HCEC 1CT (cell line): ENCODE measurements at regions not wholly inside any gene's neighbourhood (a gene's known extent, or its start where the extent isn't known, plus 50 kb on each side); places are given as distances from the start of the nearest gene placed in this dataset.
A peak's percentile ranks its signal among the peaks of the same experiment; 100 is the strongest.

Experiments used
- DNase-seq: peaks from one replicate; pipeline ENCODE4 v3.0.0-alpha.2; 2017

GRCh38 chr5:166370928-166371690 lies 1920.3 kb upstream of the WWC1 start:
- peak; percentile 15 for DNase-seq

GRCh38 chr5:166373817-166374216 lies 1917.6 kb upstream of the WWC1 start:
- DNase-seq = no peak

GRCh38 chr5:166377756-166378155 lies 1913.7 kb upstream of the WWC1 start:
- DNase-seq = no peak

GRCh38 chr5:166379517-166379916 lies 1911.9 kb upstream of the WWC1 start:
- no peak for DNase-seq

DNA sequence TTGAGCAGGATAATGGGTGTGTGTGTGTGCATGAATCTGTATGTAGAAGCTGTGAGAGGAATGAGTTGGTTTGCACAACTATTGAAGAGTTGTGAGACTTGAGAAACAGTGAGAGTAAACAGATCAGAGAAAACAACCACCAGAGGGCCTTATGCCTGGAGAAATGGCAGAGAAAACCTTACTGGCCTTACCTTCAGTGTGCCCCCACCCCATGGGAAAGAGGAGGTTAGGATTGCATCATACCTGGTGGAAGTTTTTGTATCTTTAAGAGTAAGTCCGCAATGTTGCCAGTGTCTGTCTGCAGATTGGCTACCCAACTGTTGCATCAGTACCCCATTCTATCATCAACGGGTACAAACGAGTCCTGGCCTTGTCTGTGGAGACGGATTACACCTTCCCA lies 1909.4 kb upstream of the WWC1 start:
- DNase-seq = no peak

- no peak for DNase-seq
Measured at GRCh38 chr5:166398131-166398530, 1893.3 kb upstream of the WWC1 start.

DNA sequence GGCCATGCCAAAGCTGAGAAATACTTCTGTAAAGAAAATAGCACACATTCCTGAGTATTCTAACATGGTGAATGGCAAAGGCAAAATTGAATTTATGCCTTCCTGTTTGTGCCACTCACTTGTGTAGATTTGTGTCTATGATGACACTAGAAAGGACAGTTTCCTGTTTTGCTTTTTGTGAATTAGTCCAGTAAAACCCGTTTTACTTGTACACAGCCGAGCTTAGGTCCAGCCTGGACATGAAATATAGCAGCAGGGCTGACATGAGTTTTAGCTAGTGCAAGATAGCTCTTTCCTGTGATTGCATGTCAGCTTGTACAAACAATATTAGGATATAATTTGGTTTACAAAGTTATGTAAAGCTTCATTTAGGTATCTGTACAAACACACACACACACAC lies 1891.7 kb upstream of the WWC1 start:
- no peak for DNase-seq

GRCh38 chr5:166401391-166401790 lies 1890.1 kb upstream of the WWC1 start:
- DNase-seq = no peak

- no peak for DNase-seq
Measured at GRCh38 chr5:166412191-166412590, 1879.3 kb upstream of the WWC1 start.

- DNase-seq = no peak
Measured at GRCh38 chr5:166427211-166427610, 1864.2 kb upstream of the WWC1 start.

DNA sequence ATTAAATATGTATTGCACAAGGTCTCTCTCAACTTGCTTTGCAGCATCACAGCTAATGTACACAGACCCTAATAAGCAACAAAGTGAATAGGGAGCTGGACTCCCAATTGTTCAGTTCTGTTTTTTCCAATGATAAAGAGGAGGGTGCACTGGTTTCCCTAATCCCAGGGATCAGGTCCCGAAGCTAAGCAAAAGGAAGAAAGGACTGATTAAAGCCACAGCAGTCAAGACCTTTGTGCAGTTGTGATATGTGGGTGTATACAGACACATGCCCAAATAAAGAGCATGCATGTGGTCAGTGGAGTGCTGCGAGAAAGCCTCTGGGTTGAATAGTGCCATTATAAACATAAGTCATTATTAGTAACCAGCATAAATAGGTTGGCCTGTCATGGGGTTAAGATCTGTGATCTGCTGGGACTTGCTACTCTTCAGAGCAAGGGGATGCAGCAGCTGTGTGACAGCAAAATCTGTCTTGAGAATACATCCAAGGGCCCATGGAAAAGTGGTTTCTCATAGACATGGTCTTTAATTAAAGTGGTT lies 1863.1 kb upstream of the WWC1 start:
- no peak for DNase-seq

DNA sequence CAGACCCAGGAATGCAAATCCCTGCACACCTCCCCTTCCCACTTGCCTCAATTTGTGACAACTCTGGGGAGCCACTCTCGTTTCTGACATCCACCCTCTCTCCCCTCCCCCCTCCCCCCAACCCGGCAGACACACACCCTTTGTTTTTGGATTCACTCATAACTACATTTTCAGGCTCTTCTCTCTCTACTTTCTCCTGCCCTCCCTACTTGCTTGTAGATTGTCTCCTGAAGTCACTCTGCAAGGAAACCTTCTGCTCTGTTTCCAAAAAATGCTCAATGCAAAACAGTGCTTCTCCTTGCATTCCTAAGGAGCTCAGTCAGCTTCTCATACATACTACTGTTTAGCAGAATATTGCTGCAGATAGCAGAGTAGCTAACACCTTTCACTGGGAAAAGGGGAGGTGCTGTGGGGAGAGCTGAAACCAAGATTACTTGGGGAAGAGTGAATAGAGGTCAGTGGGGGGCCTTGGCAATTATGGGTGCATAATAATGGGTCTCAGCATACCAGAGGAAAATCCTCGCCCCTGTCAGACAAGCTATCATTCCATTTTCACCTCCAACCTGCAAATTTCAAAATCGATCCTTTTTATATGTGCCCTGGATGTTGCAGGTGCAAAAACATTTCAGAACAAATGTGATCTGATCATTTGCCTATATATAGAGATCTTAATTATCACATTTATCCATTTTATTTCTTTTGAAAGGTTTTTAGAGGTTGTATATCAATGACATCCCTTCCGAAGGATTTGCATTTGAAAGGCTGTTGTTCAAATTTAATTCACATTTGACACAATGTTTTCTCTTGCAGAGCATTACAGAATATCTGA lies 1860.7 kb upstream of the WWC1 start:
- no peak for DNase-seq

- no peak for DNase-seq
Measured at GRCh38 chr5:166431456-166431855, 1860.0 kb upstream of the WWC1 start.

GRCh38 chr5:166433679-166434078 lies 1857.8 kb upstream of the WWC1 start:
- no peak for DNase-seq

DNA sequence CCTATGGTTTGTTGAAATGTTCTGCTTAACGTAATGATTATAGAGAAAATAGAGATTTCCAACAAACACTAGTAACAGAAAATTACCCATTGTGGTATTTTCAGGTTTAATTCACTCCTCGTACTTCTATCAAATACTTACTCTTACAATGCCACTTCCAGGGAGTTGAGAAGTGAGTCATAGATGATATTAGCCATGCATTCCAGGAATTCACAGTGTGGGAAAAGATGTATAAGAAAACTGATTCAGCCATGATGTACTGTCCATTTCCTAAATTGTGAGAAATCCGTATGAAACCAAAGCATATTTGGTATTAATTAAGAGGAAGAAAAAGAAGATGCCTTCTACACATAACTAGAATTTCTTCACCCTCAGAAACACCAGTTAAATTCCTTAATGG lies 1854.6 kb upstream of the WWC1 start:
- DNase-seq = peak; percentile 8

DNA sequence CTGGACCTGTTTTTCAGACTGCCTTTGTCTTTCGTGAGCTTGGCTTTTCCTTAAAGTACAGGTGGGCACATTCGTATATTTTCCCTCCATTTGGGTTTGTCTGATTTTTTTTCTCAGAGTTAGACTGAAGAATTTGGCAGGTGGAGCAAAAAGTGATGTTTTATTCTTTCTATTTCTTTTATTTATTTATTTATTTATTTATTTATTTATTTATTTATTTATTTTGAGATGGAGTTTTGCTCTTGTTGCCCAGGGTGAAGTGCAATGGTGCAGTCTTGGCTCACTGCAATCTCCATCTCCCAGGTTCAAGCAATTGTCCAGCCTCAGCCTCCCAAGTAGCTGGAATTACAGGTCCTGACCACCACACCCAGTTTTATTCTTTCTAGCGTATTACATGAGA lies 1805.1 kb upstream of the WWC1 start:
- DNase-seq = no peak

GRCh38 chr5:166488560-166488959 lies 1802.9 kb upstream of the WWC1 start:
- DNase-seq = no peak

DNA sequence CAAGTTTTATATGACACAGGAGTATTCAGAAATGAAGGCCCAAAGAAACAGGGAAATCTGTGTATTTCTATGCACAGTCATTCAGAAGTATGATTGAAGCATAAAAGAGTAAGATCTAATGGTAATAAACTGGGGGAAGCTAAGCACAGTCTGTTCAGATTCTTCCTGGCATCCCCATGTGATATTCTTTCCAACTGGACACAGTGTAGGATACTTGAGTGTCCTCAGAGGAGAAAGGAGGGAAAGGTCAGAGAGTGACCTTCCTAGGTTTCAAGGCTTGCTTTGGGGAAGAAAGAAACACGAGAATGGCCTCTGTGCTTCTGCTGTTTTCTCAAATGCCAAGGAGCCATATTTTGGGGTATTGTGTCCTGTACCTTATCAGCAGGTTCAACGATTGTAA lies 1798.4 kb upstream of the WWC1 start:
- no peak for DNase-seq

DNA sequence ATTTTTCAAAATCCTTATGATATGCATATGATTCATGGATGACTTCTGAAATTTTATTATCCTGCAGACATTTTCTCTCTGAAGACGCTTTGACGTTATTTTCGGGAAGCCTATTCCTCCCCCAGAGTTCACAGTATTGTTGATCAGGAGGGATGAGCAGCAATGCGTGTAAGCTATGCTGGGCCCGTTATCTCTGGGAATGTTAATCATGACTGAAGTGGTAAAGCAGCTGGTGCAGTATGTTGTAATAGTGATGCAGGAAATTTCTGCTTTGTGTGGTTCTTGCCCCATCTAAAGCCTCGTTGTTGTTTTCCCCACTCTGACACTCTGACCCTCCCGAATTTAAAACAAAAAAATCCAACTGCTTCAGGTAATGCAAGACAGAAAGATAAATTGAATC lies 1797.8 kb upstream of the WWC1 start:
- DNase-seq = no peak

- no peak for DNase-seq
Measured at GRCh38 chr5:166497496-166498104, 1793.8 kb upstream of the WWC1 start.

GRCh38 chr5:166499447-166500240 lies 1791.8 kb upstream of the WWC1 start:
- no peak for DNase-seq

DNA sequence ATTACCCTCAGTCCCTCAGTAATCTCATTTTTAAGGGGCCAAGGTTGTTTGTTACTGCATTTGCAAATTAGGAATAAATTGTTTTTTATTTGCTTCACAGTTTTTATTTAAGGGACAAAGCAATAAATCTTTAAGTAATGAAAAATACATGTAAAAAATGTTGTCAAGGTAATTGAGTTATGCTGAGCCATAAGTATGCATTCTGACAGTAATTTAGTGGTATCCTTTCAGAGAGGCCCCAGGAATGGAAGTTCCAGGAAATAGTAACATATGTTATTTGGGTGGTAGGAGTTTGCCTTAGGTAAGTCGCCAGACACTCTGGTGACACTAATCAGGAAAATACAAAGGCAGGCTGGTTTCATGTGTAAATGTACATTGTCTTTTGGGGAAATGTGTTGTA lies 1787.9 kb upstream of the WWC1 start:
- DNase-seq = no peak

DNA sequence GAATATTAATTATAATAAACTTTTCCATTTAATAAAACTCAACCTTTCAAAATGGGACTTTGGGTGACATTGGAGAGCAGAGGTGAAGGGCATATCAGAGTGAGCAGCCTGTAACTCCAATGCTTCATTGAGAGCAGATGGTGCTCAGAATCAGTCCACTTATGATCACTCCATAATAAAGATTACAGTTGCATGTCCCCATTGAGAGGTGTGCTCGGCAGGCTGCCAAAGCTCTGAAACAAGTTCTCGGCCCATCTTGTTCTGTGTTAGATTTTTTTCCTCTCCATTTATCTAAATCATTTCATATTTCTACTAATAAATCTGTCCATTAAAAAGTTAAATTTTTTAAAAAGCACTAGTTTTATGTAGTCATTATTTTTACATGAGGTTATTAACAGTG lies 1786.4 kb upstream of the WWC1 start:
- DNase-seq = no peak
